ENCODE measurements at regions not wholly inside any gene's neighbourhood (a gene's known extent, or its start where the extent isn't known, plus 50 kb on each side); places are given as distances from the start of the nearest gene placed in this dataset.

- TF ChIP-seq CTCF (IDR thresholded peaks at IDR 0.05; ENCODE audit: unreplicated experiment in 3 of 3): no peak
- peaks cover 9% of the 10 kb centered on the region for H3K9me3 Mint-ChIP-seq
- H3K36me3 Mint-ChIP-seq (ENCODE audit: low read depth): no peaks in the 10 kb centered on the region
- H3K4me1 Mint-ChIP-seq: peaks cover 15% of the 10 kb centered on the region
- no peak overlapping the region for H3K4me3 Mint-ChIP-seq
- H3K27ac Mint-ChIP-seq: no peak overlapping the region
- H3K27me3 Mint-ChIP-seq (ENCODE audit: low read depth): peaks cover 3% of the 10 kb centered on the region
These were observed 69.5 kb upstream of the PIRT start for GRCh38 chr17:10907370-10907769.

GRCh38 chr17:10899281-10899680 lies 61.4 kb upstream of the PIRT start:
- Mint-ChIP-seq H3K36me3 (ENCODE audit: low read depth) (no peaks in the 10 kb centered on the region), H3K4me1 (peaks cover 5% of the 10 kb centered on the region), H3K27ac (peak overlapping the region; percentile 63 to 79 (median 73)), H3K9me3 (peaks cover 3% of the 10 kb centered on the region), H3K4me3 (no peak overlapping the region), H3K27me3 (ENCODE audit: low read depth) (no peaks in the 10 kb centered on the region)
- TF ChIP-seq CTCF (IDR thresholded peaks at IDR 0.05; ENCODE audit: unreplicated experiment in 3 of 3): no peak

GRCh38 chr17:10894220-10894619 lies 56.3 kb upstream of the PIRT start:
- Mint-ChIP-seq H3K9me3 (peaks cover 3% of the 10 kb centered on the region), H3K27ac (no peak overlapping the region), H3K4me1 (peaks cover 4% of the 10 kb centered on the region), H3K27me3 (ENCODE audit: low read depth) (no peaks in the 10 kb centered on the region), H3K4me3 (no peak overlapping the region), H3K36me3 (ENCODE audit: low read depth) (no peaks in the 10 kb centered on the region)
- no peak for TF ChIP-seq CTCF (IDR thresholded peaks at IDR 0.05; ENCODE audit: unreplicated experiment in 3 of 3)

GRCh38 chr17:10888858-10889257 lies 51.0 kb upstream of the PIRT start:
- no peaks in the 10 kb centered on the region for H3K36me3 Mint-ChIP-seq (ENCODE audit: low read depth)
- peaks cover 5% of the 10 kb centered on the region for H3K9me3 Mint-ChIP-seq

More at GRCh38 chr17:10888858-10889257, 51.0 kb upstream of the PIRT start:
- Mint-ChIP-seq H3K27me3 (ENCODE audit: low read depth) (peaks cover 4% of the 10 kb centered on the region), H3K27ac (no peak overlapping the region), H3K4me1 (no peaks in the 10 kb centered on the region), H3K4me3 (no peak overlapping the region)
- no peak for TF ChIP-seq CTCF (IDR thresholded peaks at IDR 0.05; ENCODE audit: unreplicated experiment in 3 of 3)
